Central memory CD8-positive, alpha-beta T cell (primary cell): ENCODE measurements at regions not wholly inside any gene's neighbourhood (a gene's known extent, or its start where the extent isn't known, plus 50 kb on each side); places are given as distances from the start of the nearest gene placed in this dataset.
"Not testable (repeated sequence)": the region's sequence is repeated elsewhere in the genome, so short reads cannot be mapped to it uniquely, and the experiment has no call there.

Experiments
- ATAC-seq: fragments of 150-1000 bp; cut with Tn5 transposase; replicated peaks from 2 replicates; pipeline ENCODE4 v1.10.0; 2022; ENCODE audit warnings: mild to moderate bottlenecking, moderate FRiP score, moderate number of reproducible peaks; ENCODE audit not compliant: poor library complexity, severe bottlenecking; ENCODE audit errors: extremely low read depth
- DNase-seq, 2 donors: peaks; one replicate each; pipeline ENCODE4 v3.0.0; 2021; ENCODE audit warnings: low spot score in 2 of 2
- H3K27ac Mint-ChIP-seq: one replicate; pipeline ENCODE4 v1.8.0; 2022; ENCODE audit warnings: low read depth, mild to moderate bottlenecking, moderate library complexity, mixed read lengths
- H3K27me3 Mint-ChIP-seq: one replicate; pipeline ENCODE4 v1.8.0; 2022; ENCODE audit warnings: mixed read lengths
- H3K36me3 Mint-ChIP-seq: one replicate; pipeline ENCODE4 v1.8.0; 2022; ENCODE audit warnings: mild to moderate bottlenecking, moderate library complexity, mixed read lengths; ENCODE audit not compliant: insufficient read depth
- H3K4me1 Mint-ChIP-seq: one replicate; pipeline ENCODE4 v1.8.0; 2022; ENCODE audit warnings: mixed read lengths
- H3K4me3 Mint-ChIP-seq: one replicate; pipeline ENCODE4 v1.8.0; 2022; ENCODE audit warnings: mild to moderate bottlenecking, moderate library complexity, mixed read lengths
- H3K9me3 Mint-ChIP-seq: one replicate; pipeline ENCODE4 v1.8.0; 2022; ENCODE audit warnings: mixed read lengths

- H3K4me3 Mint-ChIP-seq: no peak overlapping the region
- no peak for ATAC-seq
- H3K9me3 Mint-ChIP-seq: peaks cover 13% of the 10 kb centered on the region
- H3K27ac Mint-ChIP-seq: no peak overlapping the region
- H3K36me3 Mint-ChIP-seq: no peaks in the 10 kb centered on the region
- no peaks in the 10 kb centered on the region for H3K27me3 Mint-ChIP-seq
- DNase-seq: no peak
- no peaks in the 10 kb centered on the region for H3K4me1 Mint-ChIP-seq
These were observed 991.6 kb downstream of the SLC6A15 start for GRCh38 chr12:83920821-83921547.

GRCh38 chr12:83919081-83919480 is 993.5 kb downstream of the SLC6A15 start:
- DNase-seq (no peak), ATAC-seq (no peak)
- no peaks in the 10 kb centered on the region for H3K27me3 Mint-ChIP-seq
- H3K36me3 Mint-ChIP-seq: no peaks in the 10 kb centered on the region
- no peaks in the 10 kb centered on the region for H3K4me1 Mint-ChIP-seq
- H3K27ac Mint-ChIP-seq: no peak overlapping the region
- peaks cover 13% of the 10 kb centered on the region for H3K9me3 Mint-ChIP-seq
- no peak overlapping the region for H3K4me3 Mint-ChIP-seq

GRCh38 chr12:83904175-83904574 is 1008.4 kb downstream of the SLC6A15 start:
- DNase-seq (no peak), ATAC-seq (no peak)
- no peak overlapping the region for H3K4me3 Mint-ChIP-seq
- H3K27ac Mint-ChIP-seq: no peak overlapping the region
- H3K9me3 Mint-ChIP-seq: peaks cover 24% of the 10 kb centered on the region
- H3K4me1 Mint-ChIP-seq: no peaks in the 10 kb centered on the region
- H3K27me3 Mint-ChIP-seq: no peaks in the 10 kb centered on the region
- no peaks in the 10 kb centered on the region for H3K36me3 Mint-ChIP-seq

GRCh38 chr12:83896416-83896815 is 1016.2 kb downstream of the SLC6A15 start:
- ATAC-seq (no peak), DNase-seq (no peak)
- H3K9me3 Mint-ChIP-seq: peaks cover 23% of the 10 kb centered on the region
- H3K27ac Mint-ChIP-seq: no peak overlapping the region
- no peak overlapping the region for H3K4me3 Mint-ChIP-seq
- H3K4me1 Mint-ChIP-seq: no peaks in the 10 kb centered on the region
- H3K27me3 Mint-ChIP-seq: no peaks in the 10 kb centered on the region
- no peaks in the 10 kb centered on the region for H3K36me3 Mint-ChIP-seq

GRCh38 chr12:83893101-83893500 is 1019.5 kb downstream of the SLC6A15 start:
- Mint-ChIP-seq H3K27ac (no peak overlapping the region), H3K27me3 (no peaks in the 10 kb centered on the region), H3K36me3 (no peaks in the 10 kb centered on the region), H3K4me3 (no peak overlapping the region), H3K9me3 (peaks cover 6% of the 10 kb centered on the region), H3K4me1 (no peaks in the 10 kb centered on the region)
- DNase-seq: no peak
- no peak for ATAC-seq

GRCh38 chr12:83889745-83890144 is 1022.9 kb downstream of the SLC6A15 start:
- Mint-ChIP-seq H3K4me1 (no peaks in the 10 kb centered on the region), H3K27ac (no peak overlapping the region), H3K9me3 (no peaks in the 10 kb centered on the region), H3K27me3 (no peaks in the 10 kb centered on the region), H3K4me3 (no peak overlapping the region), H3K36me3 (no peaks in the 10 kb centered on the region)
- ATAC-seq: no peak
- DNase-seq: no peak

- ATAC-seq (no peak), DNase-seq (no peak)
- Mint-ChIP-seq H3K4me3 (no peak overlapping the region), H3K27ac (no peak overlapping the region), H3K36me3 (no peaks in the 10 kb centered on the region), H3K27me3 (no peaks in the 10 kb centered on the region), H3K9me3 (no peaks in the 10 kb centered on the region), H3K4me1 (no peaks in the 10 kb centered on the region)
These were observed 1026.1 kb downstream of the SLC6A15 start for GRCh38 chr12:83886479-83886878.

- H3K27ac Mint-ChIP-seq, H3K4me1 Mint-ChIP-seq, ATAC-seq, DNase-seq, H3K36me3 Mint-ChIP-seq, H3K27me3 Mint-ChIP-seq, H3K4me3 Mint-ChIP-seq: not testable (repeated sequence)
- peaks cover 17% of the 10 kb centered on the region for H3K9me3 Mint-ChIP-seq
These were observed 1041.5 kb downstream of the SLC6A15 start for GRCh38 chr12:83870921-83871599.

- ATAC-seq (no peak), DNase-seq (no peak)
- Mint-ChIP-seq H3K27ac (no peak overlapping the region), H3K27me3 (no peaks in the 10 kb centered on the region), H3K4me3 (no peak overlapping the region), H3K9me3 (peaks cover 5% of the 10 kb centered on the region), H3K36me3 (no peaks in the 10 kb centered on the region), H3K4me1 (no peaks in the 10 kb centered on the region)
These were observed 1046.1 kb downstream of the SLC6A15 start for GRCh38 chr12:83866477-83866876.

GRCh38 chr12:83865431-83865830 is 1047.2 kb downstream of the SLC6A15 start:
- ATAC-seq: no peak
- Mint-ChIP-seq H3K27me3 (no peaks in the 10 kb centered on the region), H3K4me3 (no peak overlapping the region), H3K4me1 (no peaks in the 10 kb centered on the region), H3K27ac (no peak overlapping the region), H3K36me3 (no peaks in the 10 kb centered on the region), H3K9me3 (peaks cover 5% of the 10 kb centered on the region)
- no peak for DNase-seq

GRCh38 chr12:83864054-83864453 is 1048.5 kb downstream of the SLC6A15 start:
- Mint-ChIP-seq H3K4me1 (no peaks in the 10 kb centered on the region), H3K36me3 (no peaks in the 10 kb centered on the region), H3K27ac (no peak overlapping the region), H3K4me3 (no peak overlapping the region), H3K27me3 (no peaks in the 10 kb centered on the region), H3K9me3 (peaks cover 7% of the 10 kb centered on the region)
- ATAC-seq (no peak), DNase-seq (no peak)

- ATAC-seq (no peak), DNase-seq (no peak)
- H3K9me3 Mint-ChIP-seq: peaks cover 29% of the 10 kb centered on the region
- H3K36me3 Mint-ChIP-seq: no peaks in the 10 kb centered on the region
- H3K27me3 Mint-ChIP-seq: no peaks in the 10 kb centered on the region
- H3K27ac Mint-ChIP-seq: no peak overlapping the region
- no peak overlapping the region for H3K4me3 Mint-ChIP-seq
- no peaks in the 10 kb centered on the region for H3K4me1 Mint-ChIP-seq
These were observed 1053.6 kb downstream of the SLC6A15 start for GRCh38 chr12:83859021-83859420.

GRCh38 chr12:83856803-83857202 is 1055.8 kb downstream of the SLC6A15 start:
- Mint-ChIP-seq H3K27ac (no peak overlapping the region), H3K4me3 (no peak overlapping the region), H3K36me3 (no peaks in the 10 kb centered on the region), H3K4me1 (no peaks in the 10 kb centered on the region), H3K9me3 (peaks cover 39% of the 10 kb centered on the region), H3K27me3 (no peaks in the 10 kb centered on the region)
- DNase-seq (no peak), ATAC-seq (no peak)
